Keratinocyte (primary cell): ENCODE measurements at regions not wholly inside any gene's neighbourhood (a gene's known extent, or its start where the extent isn't known, plus 50 kb on each side); places are given as distances from the start of the nearest gene placed in this dataset.
"Not testable (repeated sequence)": the region's sequence is repeated elsewhere in the genome, so short reads cannot be mapped to it uniquely, and the experiment has no call there.

ENCODE experiments used
- DNase-seq: peaks from one replicate; pipeline ENCODE4 v3.0.0-alpha.2; 2011; ENCODE audit warnings: low read depth, missing footprints, low spot score
- FAIRE-seq: peaks from 2 replicates; lab custom pipeline; 2011; peaks lifted over from hg19 to GRCh38; lab: Jason Lieb, UNC
- H2AFZ ChIP-seq: 2 replicates; pipeline ENCODE4 v1.6.0; 2012; ENCODE audit warnings: low read length, control low read depth, inconsistent platforms; ENCODE audit not compliant: control insufficient read depth
- H3K27ac ChIP-seq: 2 replicates; pipeline ENCODE4 v1.5.1; 2011; ENCODE audit warnings: low read length; ENCODE audit not compliant: control insufficient read depth, insufficient read depth
- H3K27me3 ChIP-seq: 3 replicates; pipeline ENCODE4 v1.6.0; 2011; ENCODE audit warnings: low read length; ENCODE audit not compliant: control insufficient read depth, insufficient read depth; ENCODE audit errors: extremely low read depth
- H3K36me3 ChIP-seq, 2 experiments: 2 replicates in 1 of 2; 3 replicates in 1 of 2; pipeline ENCODE4 v1.5.1; 2011; ENCODE audit warnings: low read length in 2 of 2, mild to moderate bottlenecking in 1 of 2; ENCODE audit not compliant: control insufficient read depth in 2 of 2, insufficient read depth in 2 of 2; ENCODE audit errors: extremely low read depth in 1 of 2
- H3K4me1 ChIP-seq: 3 replicates; pipeline ENCODE4 v1.5.1; 2011; ENCODE audit warnings: low read length; ENCODE audit not compliant: control insufficient read depth, insufficient read depth; ENCODE audit errors: extremely low read depth
- H3K4me2 ChIP-seq: 3 replicates; pipeline ENCODE4 v1.6.0; 2011; ENCODE audit warnings: low read depth, low read length; ENCODE audit not compliant: control insufficient read depth, insufficient read depth; ENCODE audit errors: extremely low read depth
- H3K4me3 ChIP-seq, 3 experiments: fragments of 200-600 bp in 1 of 3; sonication (generic) in 1 of 3; 2 replicates in 2 of 3; 3 replicates in 1 of 3; pipeline ENCODE4 v1.5.1; 2011 to 2016; ENCODE audit warnings: low read length in 3 of 3, mild to moderate bottlenecking in 3 of 3, control low read depth in 2 of 3, inconsistent platforms in 1 of 3, low read depth in 1 of 3, mixed read lengths in 1 of 3, mixed run types in 1 of 3, moderate library complexity in 1 of 3; ENCODE audit not compliant: control insufficient read depth in 2 of 3, insufficient read depth in 2 of 3; ENCODE audit errors: extremely low read depth in 1 of 3
- H3K79me2 ChIP-seq: 2 replicates; pipeline ENCODE4 v1.6.0; 2012; ENCODE audit warnings: low read length; ENCODE audit not compliant: control insufficient read depth, insufficient read depth
- H3K9ac ChIP-seq: 3 replicates; pipeline ENCODE4 v1.6.0; 2011; ENCODE audit warnings: low read length; ENCODE audit not compliant: control insufficient read depth, insufficient read depth; ENCODE audit errors: extremely low read depth
- H3K9me1 ChIP-seq: 3 replicates; pipeline ENCODE4 v1.6.0; 2011; ENCODE audit warnings: low read length; ENCODE audit not compliant: control insufficient read depth, insufficient read depth; ENCODE audit errors: extremely low read depth
- H3K9me3 ChIP-seq: 2 replicates; pipeline ENCODE4 v1.5.1; 2012; ENCODE audit warnings: low read depth, low read length; ENCODE audit not compliant: control insufficient read depth
- H4K20me1 ChIP-seq: 3 replicates; pipeline ENCODE4 v1.6.0; 2011; ENCODE audit warnings: low read length; ENCODE audit not compliant: control insufficient read depth, insufficient read depth; ENCODE audit errors: extremely low read depth
- EZH2 ChIP-seq: IDR thresholded peaks from one replicate; pipeline ENCODE4 v1.6.1; 2012; ENCODE audit warnings: inconsistent platforms, mild to moderate bottlenecking, low read length, moderate library complexity
- dilution Hi-C: fragments of 300-500 bp; cut with MboI; formaldehyde crosslinking; loops from one replicate; pipeline ENCODE4 v1.7.0; 2020; ENCODE audit warnings: low sequenced_read_pairs; ENCODE audit not compliant: extremely low pct_ligation_motif_present
- TF ChIP-seq, protein P1 (sequence below), 3 experiments: IDR thresholded peaks in 1 of 3; conservative IDR thresholded peaks in 1 of 3; optimal IDR thresholded peaks in 1 of 3; 2 replicates in 2 of 3; 3 replicates in 1 of 3; pipeline versions ENCODE3 to v1.5.1; 2011; ENCODE audit warnings: low read length in 3 of 3, mild to moderate bottlenecking in 3 of 3, moderate library complexity in 2 of 3, control low read depth in 1 of 3, inconsistent platforms in 1 of 3; ENCODE audit not compliant: insufficient read depth in 2 of 3; ENCODE audit errors: extremely low read depth in 1 of 3

DNA sequence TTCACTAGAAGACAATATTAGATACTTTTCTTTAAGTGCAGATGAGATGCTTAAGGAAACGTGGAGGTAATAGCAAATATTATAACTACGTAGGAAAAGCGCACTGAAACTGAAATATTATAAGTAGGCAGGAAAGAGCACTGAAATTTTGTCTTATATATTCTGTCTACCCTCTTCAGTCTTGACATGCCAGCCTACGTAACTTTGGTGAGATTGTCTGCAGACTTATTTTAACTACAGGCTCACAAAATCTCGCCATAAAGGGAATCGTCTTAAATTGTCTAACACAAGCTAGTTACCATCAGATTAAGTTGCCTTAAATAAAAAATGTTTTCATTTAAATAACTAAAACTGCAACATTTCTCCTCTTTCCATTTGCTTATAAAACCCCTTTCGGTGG is 280.1 kb upstream of the PTER start:
- Histone ChIP-seq H4K20me1 (no peaks in the 10 kb centered on the region), H2AFZ (no peak overlapping the region), H3K36me3 (no peaks in the 10 kb centered on the region), H3K4me2 (no peak overlapping the region), H3K27ac (no peak overlapping the region), H3K79me2 (no peaks in the 10 kb centered on the region), H3K27me3 (no peaks in the 10 kb centered on the region), H3K9me3 (no peaks in the 10 kb centered on the region), H3K4me3 (no peak overlapping the region), H3K9me1 (no peaks in the 10 kb centered on the region), H3K4me1 (no peaks in the 10 kb centered on the region), H3K9ac (no peak overlapping the region)
- FAIRE-seq (no peak), DNase-seq (no peak)
- dilution Hi-C loops, result no loop called here
- no peak for TF ChIP-seq EZH2
- TF ChIP-seq, protein P1, sequence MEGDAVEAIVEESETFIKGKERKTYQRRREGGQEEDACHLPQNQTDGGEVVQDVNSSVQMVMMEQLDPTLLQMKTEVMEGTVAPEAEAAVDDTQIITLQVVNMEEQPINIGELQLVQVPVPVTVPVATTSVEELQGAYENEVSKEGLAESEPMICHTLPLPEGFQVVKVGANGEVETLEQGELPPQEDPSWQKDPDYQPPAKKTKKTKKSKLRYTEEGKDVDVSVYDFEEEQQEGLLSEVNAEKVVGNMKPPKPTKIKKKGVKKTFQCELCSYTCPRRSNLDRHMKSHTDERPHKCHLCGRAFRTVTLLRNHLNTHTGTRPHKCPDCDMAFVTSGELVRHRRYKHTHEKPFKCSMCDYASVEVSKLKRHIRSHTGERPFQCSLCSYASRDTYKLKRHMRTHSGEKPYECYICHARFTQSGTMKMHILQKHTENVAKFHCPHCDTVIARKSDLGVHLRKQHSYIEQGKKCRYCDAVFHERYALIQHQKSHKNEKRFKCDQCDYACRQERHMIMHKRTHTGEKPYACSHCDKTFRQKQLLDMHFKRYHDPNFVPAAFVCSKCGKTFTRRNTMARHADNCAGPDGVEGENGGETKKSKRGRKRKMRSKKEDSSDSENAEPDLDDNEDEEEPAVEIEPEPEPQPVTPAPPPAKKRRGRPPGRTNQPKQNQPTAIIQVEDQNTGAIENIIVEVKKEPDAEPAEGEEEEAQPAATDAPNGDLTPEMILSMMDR (optimal IDR thresholded peaks at IDR 0.05 in 1 of 3, IDR thresholded peaks at IDR 0.05 in 1 of 3, conservative IDR thresholded peaks at IDR 0.05 in 1 of 3; ENCODE audit: extremely low read depth in 1 of 3, insufficient read depth in 2 of 3, low read length in 3 of 3), result no peak

DNA sequence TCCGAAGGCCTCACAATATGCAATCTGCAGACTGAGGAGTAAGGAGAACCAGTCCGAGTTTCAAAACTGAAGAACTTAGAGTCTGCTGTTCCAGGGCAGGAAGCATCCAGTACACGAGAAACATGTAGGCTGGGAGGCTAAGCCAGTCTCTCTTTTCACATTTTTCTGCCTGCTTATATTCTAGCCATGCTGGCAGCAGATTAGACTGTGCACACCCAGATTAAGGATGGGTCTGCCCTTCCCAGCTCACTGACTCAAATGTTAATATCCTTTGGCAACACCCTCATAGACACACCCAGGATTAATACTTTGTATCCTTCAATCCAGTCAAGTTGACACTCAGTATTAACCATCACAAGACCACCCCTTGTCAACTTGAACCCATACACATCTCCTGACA is 271.7 kb upstream of the PTER start:
- dilution Hi-C loops, H4K20me1 ChIP-seq: not testable (repeated sequence)

DNA sequence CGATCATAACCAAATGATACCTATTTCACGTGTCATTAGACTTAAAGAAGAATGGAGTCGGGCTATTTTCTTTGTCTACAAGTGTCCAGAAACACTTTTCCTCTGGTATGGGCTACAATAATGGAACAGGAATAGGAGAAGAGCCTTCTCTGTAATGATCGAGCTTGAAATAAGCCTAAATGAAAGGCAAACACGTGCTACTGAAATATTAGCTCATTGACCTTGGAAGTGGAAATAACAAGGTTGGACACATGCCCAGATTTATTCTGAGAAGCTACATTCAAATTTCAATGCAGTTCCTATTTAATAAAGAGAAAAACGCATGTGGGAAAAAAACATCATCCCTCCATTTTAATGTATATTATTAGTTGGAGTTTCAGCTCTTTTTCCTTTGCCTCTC is 254.7 kb upstream of the PTER start:
- Histone ChIP-seq H3K36me3 (no peaks in the 10 kb centered on the region), H3K9ac (no peak overlapping the region), H3K27me3 (no peaks in the 10 kb centered on the region), H3K4me1 (no peaks in the 10 kb centered on the region), H3K79me2 (no peaks in the 10 kb centered on the region), H3K9me3 (no peaks in the 10 kb centered on the region), H3K4me3 (no peak overlapping the region), H3K27ac (no peak overlapping the region), H4K20me1 (no peaks in the 10 kb centered on the region), H3K4me2 (no peak overlapping the region), H2AFZ (no peak overlapping the region), H3K9me1 (no peaks in the 10 kb centered on the region)
- DNase-seq (no peak), FAIRE-seq (no peak)
- TF ChIP-seq, protein P1 (optimal IDR thresholded peaks at IDR 0.05 in 1 of 3, IDR thresholded peaks at IDR 0.05 in 1 of 3, conservative IDR thresholded peaks at IDR 0.05 in 1 of 3; ENCODE audit: extremely low read depth in 1 of 3, insufficient read depth in 2 of 3, low read length in 3 of 3), result no peak
- TF ChIP-seq EZH2, result no peak
- dilution Hi-C loops, result no loop called here

More for the DNA sequence above, 271.7 kb upstream of the PTER start:
- not testable (repeated sequence) for H3K9me1 ChIP-seq, H3K4me1 ChIP-seq, H3K36me3 ChIP-seq, H3K4me3 ChIP-seq, DNase-seq, H3K9me3 ChIP-seq, H3K9ac ChIP-seq, H3K79me2 ChIP-seq, H3K4me2 ChIP-seq, H3K27me3 ChIP-seq, H3K27ac ChIP-seq, H2AFZ ChIP-seq, FAIRE-seq
